MM.1S (cell line): ENCODE measurements at regions not wholly inside any gene's neighbourhood (a gene's known extent, or its start where the extent isn't known, plus 50 kb on each side); places are given as distances from the start of the nearest gene placed in this dataset.

Experiments used
- DNase-seq: peaks from one replicate; pipeline ENCODE4 v3.0.0-alpha.2; 2015
- H2AFZ ChIP-seq: fragments of 300-600 bp; sonication (generic); 2 replicates; pipeline ENCODE4 v1.6.0; 2016; ENCODE audit warnings: antibody characterized with exemption, low read length
- H3F3A ChIP-seq: fragments of 300-600 bp; sonication (generic); 2 replicates; pipeline ENCODE4 v1.6.1; 2016; ENCODE audit warnings: mild to moderate bottlenecking, antibody characterized with exemption, low read length, moderate library complexity, mixed read lengths; ENCODE audit not compliant: insufficient read depth
- H3K27ac ChIP-seq: fragments of 300-600 bp; sonication (generic); 2 replicates; pipeline ENCODE4 v1.5.1; 2016; ENCODE audit warnings: mild to moderate bottlenecking, low read length
- H3K27me3 ChIP-seq: fragments of 300-600 bp; sonication (generic); replicated peaks from 2 replicates; pipeline ENCODE4 v1.6.0; 2016; ENCODE audit warnings: low read length; ENCODE audit not compliant: insufficient read depth
- H3K36me3 ChIP-seq: fragments of 300-600 bp; sonication (generic); replicated peaks from 2 replicates; pipeline ENCODE4 v1.6.1; 2016; ENCODE audit warnings: mild to moderate bottlenecking, low read length, mixed read lengths; ENCODE audit not compliant: insufficient read depth
- H3K4me1 ChIP-seq: fragments of 300-600 bp; sonication (generic); 2 replicates; pipeline ENCODE4 v1.6.1; 2016; ENCODE audit warnings: low read length, mixed read lengths
- H3K4me2 ChIP-seq: fragments of 300-600 bp; sonication (generic); 2 replicates; pipeline ENCODE4 v1.6.0; 2016; ENCODE audit warnings: low read depth, low read length
- H3K4me3 ChIP-seq: fragments of 300-600 bp; sonication (generic); 2 replicates; pipeline ENCODE4 v1.5.1; 2016; ENCODE audit warnings: low read length, mixed read lengths
- H3K79me2 ChIP-seq: fragments of 300-600 bp; sonication (generic); 2 replicates; pipeline ENCODE4 v1.6.1; 2016; ENCODE audit warnings: mixed run types, low read length, mixed read lengths
- H3K9ac ChIP-seq: fragments of 300-600 bp; sonication (generic); 2 replicates; pipeline ENCODE4 v1.6.1; 2016; ENCODE audit warnings: low read length, mixed read lengths
- H3K9me2 ChIP-seq: fragments of 300-600 bp; sonication (generic); replicated peaks from 2 replicates; pipeline ENCODE4 v1.6.1; 2016; ENCODE audit warnings: mild to moderate bottlenecking, low read length, mixed read lengths; ENCODE audit not compliant: insufficient read depth
- H3K9me3 ChIP-seq: fragments of 300-600 bp; sonication (generic); replicated peaks from 2 replicates; pipeline ENCODE4 v1.6.1; 2016; ENCODE audit warnings: mild to moderate bottlenecking, low read length, mixed read lengths; ENCODE audit not compliant: insufficient read depth
- H4K20me1 ChIP-seq: fragments of 300-600 bp; sonication (generic); 2 replicates; pipeline ENCODE4 v1.6.1; 2016; ENCODE audit warnings: mild to moderate bottlenecking, low read length, moderate library complexity, mixed read lengths; ENCODE audit not compliant: insufficient read depth
- EZH2 ChIP-seq: fragments of 300-600 bp; sonication (generic); optimal IDR thresholded peaks from 2 replicates; pipeline ENCODE3; 2017; ENCODE audit warnings: low read depth, mild to moderate bottlenecking, antibody characterized with exemption, low read length, mixed read lengths
- EZH2phosphoT487 ChIP-seq: fragments of 300-600 bp; sonication (generic); IDR thresholded peaks from 2 replicates; pipeline ENCODE4 v1.6.1; 2018; ENCODE audit warnings: antibody characterized with exemption, low read length
- TF ChIP-seq, protein P1 (sequence below): fragments of 300-600 bp; sonication (generic); IDR thresholded peaks from 2 replicates; pipeline ENCODE4 v1.5.1; 2016; ENCODE audit warnings: antibody characterized with exemption, low read length, mixed read lengths

DNA sequence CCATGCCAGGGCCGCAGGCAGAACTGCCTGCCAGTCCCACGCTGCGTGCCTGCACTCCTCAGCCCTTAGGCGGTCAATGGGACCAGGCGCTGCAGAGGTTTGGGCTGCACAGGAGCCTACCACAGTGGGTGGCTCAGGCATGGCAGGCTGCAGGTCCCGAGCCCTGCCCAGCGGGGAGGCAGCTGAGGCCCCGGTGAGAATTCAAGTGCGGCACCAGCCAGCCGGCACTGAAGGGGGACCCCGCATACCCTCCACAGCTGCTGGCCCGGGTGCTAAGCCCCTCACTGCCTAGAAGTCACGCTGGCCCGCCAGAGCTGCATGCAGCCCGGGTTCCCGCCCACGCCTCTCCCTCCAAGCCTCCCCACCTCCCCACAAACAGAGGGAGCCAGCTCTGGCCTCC, 302.5 kb upstream of the UGT8 start:
- Histone ChIP-seq H3K27me3 (no peaks in the 10 kb centered on the region), H3K79me2 (no peaks in the 10 kb centered on the region), H3K36me3 (no peaks in the 10 kb centered on the region), H2AFZ (no peak overlapping the region), H3F3A (no peaks in the 10 kb centered on the region), H3K9me3 (no peaks in the 10 kb centered on the region), H3K9me2 (no peaks in the 10 kb centered on the region), H3K4me3 (no peak overlapping the region), H3K27ac (no peak overlapping the region), H4K20me1 (no peaks in the 10 kb centered on the region), H3K4me2 (no peak overlapping the region), H3K4me1 (0 out of 2 replicates have a peak, but pooled peaks cover 7% of the 10 kb centered on the region), H3K9ac (no peak overlapping the region)
- no peak for DNase-seq
- TF ChIP-seq EZH2 (no peak), EZH2phosphoT487 (no peak)
- TF ChIP-seq, protein P1, sequence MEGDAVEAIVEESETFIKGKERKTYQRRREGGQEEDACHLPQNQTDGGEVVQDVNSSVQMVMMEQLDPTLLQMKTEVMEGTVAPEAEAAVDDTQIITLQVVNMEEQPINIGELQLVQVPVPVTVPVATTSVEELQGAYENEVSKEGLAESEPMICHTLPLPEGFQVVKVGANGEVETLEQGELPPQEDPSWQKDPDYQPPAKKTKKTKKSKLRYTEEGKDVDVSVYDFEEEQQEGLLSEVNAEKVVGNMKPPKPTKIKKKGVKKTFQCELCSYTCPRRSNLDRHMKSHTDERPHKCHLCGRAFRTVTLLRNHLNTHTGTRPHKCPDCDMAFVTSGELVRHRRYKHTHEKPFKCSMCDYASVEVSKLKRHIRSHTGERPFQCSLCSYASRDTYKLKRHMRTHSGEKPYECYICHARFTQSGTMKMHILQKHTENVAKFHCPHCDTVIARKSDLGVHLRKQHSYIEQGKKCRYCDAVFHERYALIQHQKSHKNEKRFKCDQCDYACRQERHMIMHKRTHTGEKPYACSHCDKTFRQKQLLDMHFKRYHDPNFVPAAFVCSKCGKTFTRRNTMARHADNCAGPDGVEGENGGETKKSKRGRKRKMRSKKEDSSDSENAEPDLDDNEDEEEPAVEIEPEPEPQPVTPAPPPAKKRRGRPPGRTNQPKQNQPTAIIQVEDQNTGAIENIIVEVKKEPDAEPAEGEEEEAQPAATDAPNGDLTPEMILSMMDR, result no peak

DNA sequence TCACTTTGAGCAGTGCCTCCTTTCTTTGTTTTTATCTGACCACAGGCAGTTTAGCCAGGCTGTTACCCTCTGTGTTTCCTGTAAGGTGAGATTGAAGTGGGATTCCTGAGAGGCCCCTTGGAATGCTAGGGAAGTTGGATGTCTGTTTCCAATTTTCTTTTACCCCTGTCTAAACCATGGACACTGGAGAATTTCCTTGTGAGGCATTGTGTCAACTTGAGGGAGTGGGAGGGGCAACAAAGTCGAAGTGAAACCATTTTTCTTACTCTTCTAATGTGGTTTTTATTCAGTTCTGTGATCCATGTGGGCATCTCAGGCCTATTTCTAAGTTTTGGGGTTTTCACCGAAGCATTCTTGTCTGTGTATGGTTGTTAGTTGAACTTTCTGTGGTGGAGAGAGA, 296.1 kb upstream of the UGT8 start:
- H2AFZ ChIP-seq, result no peak overlapping the region

DNA sequence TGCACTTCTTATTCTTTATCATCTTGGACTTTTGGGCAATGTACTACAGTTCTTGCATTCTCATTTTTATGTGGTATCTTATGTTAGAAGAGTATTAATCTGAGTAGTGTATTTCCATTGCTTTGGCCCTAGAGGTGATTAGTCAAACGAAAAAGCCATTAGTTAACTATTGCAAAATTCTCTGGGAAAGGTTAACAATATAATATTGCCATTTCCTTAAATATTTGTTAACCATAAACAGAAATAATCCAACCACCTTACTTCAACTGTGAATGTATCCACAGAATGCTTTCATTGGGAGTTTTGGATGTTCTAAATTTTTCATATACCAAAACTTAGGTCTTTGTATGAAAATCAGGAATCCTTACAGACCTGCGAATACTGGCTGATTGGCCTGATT, 294.6 kb upstream of the UGT8 start:
- no peak for DNase-seq
- Histone ChIP-seq H3K4me3 (no peak overlapping the region), H3K9me2 (no peaks in the 10 kb centered on the region), H3F3A (no peaks in the 10 kb centered on the region; the same call in 1 of the 2 replicates), H3K79me2 (no peaks in the 10 kb centered on the region), H4K20me1 (no peaks in the 10 kb centered on the region), H2AFZ (no peak overlapping the region), H3K9me3 (no peaks in the 10 kb centered on the region), H3K4me1 (peaks cover 11% of the 10 kb centered on the region; the same call in 1 of the 2 replicates), H3K27me3 (no peaks in the 10 kb centered on the region), H3K4me2 (no peak overlapping the region), H3K9ac (no peak overlapping the region), H3K36me3 (no peaks in the 10 kb centered on the region), H3K27ac (no peak overlapping the region)
- TF ChIP-seq EZH2phosphoT487, result no peak

More for the DNA sequence above, 296.1 kb upstream of the UGT8 start:
- no peaks in the 10 kb centered on the region for H4K20me1 ChIP-seq
- no peak overlapping the region for H3K4me3 ChIP-seq
- H3K27ac ChIP-seq, result no peak overlapping the region
- H3K9me2 ChIP-seq, result no peaks in the 10 kb centered on the region
- H3K27me3 ChIP-seq, result no peaks in the 10 kb centered on the region
- TF ChIP-seq EZH2phosphoT487, result no peak
- TF ChIP-seq, protein P1, result no peak
- no peak for TF ChIP-seq EZH2
- peak overlapping the region; percentile 11; the same call in 1 of the 2 replicates for H3K4me2 ChIP-seq
- H3K36me3 ChIP-seq, result no peaks in the 10 kb centered on the region
- no peaks in the 10 kb centered on the region; the same call in 1 of the 2 replicates for H3F3A ChIP-seq
- no peak overlapping the region for H3K9ac ChIP-seq
- H3K4me1 ChIP-seq, result peaks cover 11% of the 10 kb centered on the region; the same call in 1 of the 2 replicates
- H3K9me3 ChIP-seq, result no peaks in the 10 kb centered on the region
- H3K79me2 ChIP-seq, result no peaks in the 10 kb centered on the region
- peak; percentile 74 for DNase-seq

DNA sequence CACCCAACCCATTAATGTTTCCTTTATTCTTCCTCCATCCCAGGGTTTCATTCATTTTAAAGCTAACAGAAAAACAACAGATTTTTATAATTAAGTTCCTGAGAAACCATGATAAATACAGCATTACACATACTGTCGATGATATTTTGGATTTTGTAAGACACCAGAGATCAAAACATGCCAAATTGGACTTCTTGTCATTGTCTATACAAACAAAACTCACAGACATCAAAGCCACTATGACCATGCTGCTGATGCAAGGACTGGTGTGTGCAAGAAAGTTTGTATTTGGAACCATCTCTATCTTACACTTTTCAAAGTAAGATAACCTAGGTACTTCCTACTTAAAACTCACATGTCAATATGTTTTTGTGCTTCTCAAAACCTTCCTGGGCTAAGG, 294.0 kb upstream of the UGT8 start:
- Histone ChIP-seq H2AFZ (no peak overlapping the region), H3K27ac (no peak overlapping the region), H3K27me3 (no peaks in the 10 kb centered on the region), H3K4me1 (peaks cover 9% of the 10 kb centered on the region; the same call in 1 of the 2 replicates), H3F3A (no peaks in the 10 kb centered on the region; the same call in 1 of the 2 replicates), H3K9me3 (no peaks in the 10 kb centered on the region), H3K9ac (no peak overlapping the region), H4K20me1 (no peaks in the 10 kb centered on the region), H3K9me2 (no peaks in the 10 kb centered on the region), H3K4me2 (no peak overlapping the region), H3K36me3 (no peaks in the 10 kb centered on the region), H3K79me2 (no peaks in the 10 kb centered on the region), H3K4me3 (no peak overlapping the region)
- TF ChIP-seq EZH2 (no peak), EZH2phosphoT487 (no peak)
- DNase-seq, result no peak
